ENCODE measurements at regions not wholly inside any gene's neighbourhood (a gene's known extent, or its start where the extent isn't known, plus 50 kb on each side); places are given as distances from the start of the nearest gene placed in this dataset.

- TF ChIP-seq CTCF (IDR thresholded peaks at IDR 0.05) (no peak), POLR2AphosphoS5 (IDR thresholded peaks at IDR 0.05; ENCODE audit: low read depth, low read length) (no peak), REST (IDR thresholded peaks at IDR 0.05; ENCODE audit: insufficient read depth in 1 of 2, low read depth in 2 of 2, low read length in 1 of 2) (no peak), TCF7L2 (IDR thresholded peaks at IDR 0.05; ENCODE audit: low read depth, low read length) (no peak)
These were observed 191.6 kb downstream of the NUFIP1 start for GRCh38 chr13:44797685-44798084.
